ENCODE measurements at regions not wholly inside any gene's neighbourhood (a gene's known extent, or its start where the extent isn't known, plus 50 kb on each side); places are given as distances from the start of the nearest gene placed in this dataset.

DNA sequence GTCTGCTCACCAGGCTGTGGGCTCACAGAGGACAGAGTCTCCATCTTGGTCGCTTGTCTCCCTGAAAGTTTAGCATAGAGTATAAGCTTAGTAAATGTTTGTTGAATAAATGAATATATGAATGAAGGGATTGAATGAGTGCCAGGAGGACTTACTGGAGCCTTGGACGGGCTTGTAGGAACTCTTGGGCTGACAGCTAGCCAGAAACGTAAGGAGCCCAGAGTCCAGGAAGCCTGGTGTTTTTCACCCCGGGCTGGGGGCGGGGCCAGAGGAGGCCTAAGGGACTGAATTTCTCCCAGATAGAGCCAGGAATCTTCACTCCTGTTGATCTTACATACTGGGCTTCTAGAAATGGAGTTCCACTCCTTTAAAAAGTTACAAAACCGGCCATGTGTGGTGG lies 68.5 kb upstream of the SRSF6 start:
- WGBS (ENCODE audit: low lambda C conversion rate), result 16% methylated on average over 6 of the region's 6 CpGs
- no peak for FAIRE-seq
- TF ChIP-seq SYNCRIP (IDR thresholded peaks at IDR 0.05; ENCODE audit: insufficient read depth, low read depth, low read length) (no peak), SP2 (CRISPR knock-in tag; IDR thresholded peaks at IDR 0.05) (no peak), RNF219 (CRISPR knock-in tag; IDR thresholded peaks at IDR 0.05) (no peak), ZNF407 (CRISPR knock-in tag; IDR thresholded peaks at IDR 0.05; ENCODE audit: not compliant biosample characterization) (no peak), ZNF282 (IDR thresholded peaks at IDR 0.05; ENCODE audit: partially characterized antibody) (no peak), RAD51 (IDR thresholded peaks at IDR 0.05; ENCODE audit: borderline replicate concordance) (no peak), BORCS8-MEF2B (CRISPR knock-in tag; IDR thresholded peaks at IDR 0.05) (no peak)
- TF ChIP-seq, protein P1, sequence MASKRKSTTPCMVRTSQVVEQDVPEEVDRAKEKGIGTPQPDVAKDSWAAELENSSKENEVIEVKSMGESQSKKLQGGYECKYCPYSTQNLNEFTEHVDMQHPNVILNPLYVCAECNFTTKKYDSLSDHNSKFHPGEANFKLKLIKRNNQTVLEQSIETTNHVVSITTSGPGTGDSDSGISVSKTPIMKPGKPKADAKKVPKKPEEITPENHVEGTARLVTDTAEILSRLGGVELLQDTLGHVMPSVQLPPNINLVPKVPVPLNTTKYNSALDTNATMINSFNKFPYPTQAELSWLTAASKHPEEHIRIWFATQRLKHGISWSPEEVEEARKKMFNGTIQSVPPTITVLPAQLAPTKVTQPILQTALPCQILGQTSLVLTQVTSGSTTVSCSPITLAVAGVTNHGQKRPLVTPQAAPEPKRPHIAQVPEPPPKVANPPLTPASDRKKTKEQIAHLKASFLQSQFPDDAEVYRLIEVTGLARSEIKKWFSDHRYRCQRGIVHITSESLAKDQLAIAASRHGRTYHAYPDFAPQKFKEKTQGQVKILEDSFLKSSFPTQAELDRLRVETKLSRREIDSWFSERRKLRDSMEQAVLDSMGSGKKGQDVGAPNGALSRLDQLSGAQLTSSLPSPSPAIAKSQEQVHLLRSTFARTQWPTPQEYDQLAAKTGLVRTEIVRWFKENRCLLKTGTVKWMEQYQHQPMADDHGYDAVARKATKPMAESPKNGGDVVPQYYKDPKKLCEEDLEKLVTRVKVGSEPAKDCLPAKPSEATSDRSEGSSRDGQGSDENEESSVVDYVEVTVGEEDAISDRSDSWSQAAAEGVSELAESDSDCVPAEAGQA (IDR thresholded peaks at IDR 0.05; ENCODE audit: low read depth), result no peak
- TF ChIP-seq, protein P1 (CRISPR knock-in tag; IDR thresholded peaks at IDR 0.05; ENCODE audit: borderline replicate concordance), result no peak

More for the DNA sequence above, 68.5 kb upstream of the SRSF6 start:
- DNase-seq (ENCODE audit: low spot score) (no peak), ATAC-seq (peak; percentile 18; the same call in 1 of the 3 replicates)
- ChIA-PET CTCF (ENCODE audit: low intra/inter-chr PET ratio, low total read pairs) (no interaction called here), POLR2A (interaction anchor here (0.6 kb wide), 1 partner anchor 634 kb away, joined by 3 read pairs; no protein-coding TSS in a partner anchor)
- Histone ChIP-seq H3K4me2 (ENCODE audit: low read depth, low read length) (no peak overlapping the region), H4K20me1 (ENCODE audit: insufficient read depth, low read length) (no peaks in the 10 kb centered on the region), H3K4me1 (ENCODE audit: insufficient read depth, low read length) (no peaks in the 10 kb centered on the region), H3K27ac (ENCODE audit: extremely low read length, insufficient read depth, low read length) (no peak overlapping the region), H3K9me3 (ENCODE audit: low read length) (no peaks in the 10 kb centered on the region), H3K4me3 (replicated peaks in 1 of 3; ENCODE audit: insufficient read depth in 1 of 3, low read depth in 2 of 3, low read length in 3 of 3) (no peak overlapping the region), H3K36me3 (replicated peaks in 1 of 2; ENCODE audit: control insufficient read depth in 1 of 2, insufficient read depth in 2 of 2, low read length in 2 of 2) (no peaks in the 10 kb centered on the region), H3K79me2 (ENCODE audit: insufficient read depth, low read length) (no peaks in the 10 kb centered on the region), H3K9ac (ENCODE audit: insufficient read depth, low read depth, low read length) (no peak overlapping the region), H2AFZ (ENCODE audit: low read length) (no peak overlapping the region), H3K27me3 (ENCODE audit: control insufficient read depth in 1 of 2, insufficient read depth in 2 of 2, low read length in 2 of 2) (peaks cover 3 to 15% of the 10 kb centered on the region in 2 experiments; a peak in 4 of 5 replicates)
- BruUV-seq (replicated peaks), result no TSS peak
- intact Hi-C loops (cut with micrococcal nuclease; ENCODE audit: unreplicated experiment), result no loop called here
- in situ Hi-C loops (cut with HindIII; ENCODE audit: extremely low pct_ligation_motif_present, low pct_unique_long_range_greater_than_20kb), result no loop called here

Measured in HepG2 (cell line).